Calu3 (cell line): ENCODE measurements at regions not wholly inside any gene's neighbourhood (a gene's known extent, or its start where the extent isn't known, plus 50 kb on each side); places are given as distances from the start of the nearest gene placed in this dataset.

Experiments
- BruUV-seq: library from RNA; stranded (reverse); fragments of 400-500 nt; replicated peaks from 2 replicates; lab custom pipeline; 2021; lab: Mats Ljungman, UMichigan
- CTCF ChIA-PET: fragments of 300-600 bp; sonication (Branson Sonifier 250); formaldehyde crosslinking; loops from one replicate; lab custom pipeline; 2022; ENCODE audit warnings: antibody characterized with exemption; lab: Charles Lee
- DNase-seq: peaks from one replicate; pipeline ENCODE4 v3.0.0; 2022
- H3K27ac Mint-ChIP-seq: one replicate; pipeline ENCODE4 v1.8.0; 2022; ENCODE audit warnings: mixed read lengths; ENCODE audit not compliant: unreplicated experiment
- H3K27me3 Mint-ChIP-seq: one replicate; pipeline ENCODE4 v1.8.0; 2022; ENCODE audit warnings: mixed read lengths; ENCODE audit not compliant: unreplicated experiment
- H3K36me3 Mint-ChIP-seq: one replicate; pipeline ENCODE4 v1.8.0; 2022; ENCODE audit warnings: mild to moderate bottlenecking, moderate library complexity, mixed read lengths; ENCODE audit not compliant: insufficient read depth, unreplicated experiment
- H3K4me1 Mint-ChIP-seq: one replicate; pipeline ENCODE4 v1.8.0; 2022; ENCODE audit warnings: mild to moderate bottlenecking, low read depth, mixed read lengths; ENCODE audit not compliant: unreplicated experiment
- H3K4me3 Mint-ChIP-seq: one replicate; pipeline ENCODE4 v1.8.0; 2022; ENCODE audit warnings: mild to moderate bottlenecking, low read depth, moderate library complexity, mixed read lengths; ENCODE audit not compliant: unreplicated experiment
- H3K9me3 Mint-ChIP-seq: one replicate; pipeline ENCODE4 v1.8.0; 2022; ENCODE audit warnings: low read depth, mixed read lengths; ENCODE audit not compliant: unreplicated experiment
- CTCF ChIP-seq: fragments of 200-600 bp; IDR thresholded peaks from one replicate; pipeline ENCODE4 v1.8.0; 2022; ENCODE audit warnings: antibody characterized with exemption; ENCODE audit not compliant: unreplicated experiment
- intact Hi-C: fragments of 100-400 bp; cut with micrococcal nuclease; formaldehyde crosslinking; loops from one replicate; pipeline ENCODE4 v1.10.0; 2022; ENCODE audit not compliant: unreplicated experiment

GRCh38 chr5:21694567-21694966 lies 1158.6 kb downstream of the CDH12 start:
- H3K9me3 Mint-ChIP-seq = peaks cover 2% of the 10 kb centered on the region
- H3K4me1 Mint-ChIP-seq = no peaks in the 10 kb centered on the region
- CTCF ChIA-PET = no interaction called here
- no peaks in the 10 kb centered on the region for H3K36me3 Mint-ChIP-seq
- no peak overlapping the region for H3K27ac Mint-ChIP-seq
- no peak for DNase-seq
- intact Hi-C loops = no loop called here
- H3K27me3 Mint-ChIP-seq = no peaks in the 10 kb centered on the region
- no TSS peak for BruUV-seq
- no peak for TF ChIP-seq CTCF
- H3K4me3 Mint-ChIP-seq = no peak overlapping the region

GRCh38 chr5:21693591-21693990 lies 1159.6 kb downstream of the CDH12 start:
- no peak for TF ChIP-seq CTCF
- CTCF ChIA-PET = no interaction called here
- BruUV-seq = no TSS peak
- DNase-seq = no peak
- Mint-ChIP-seq H3K4me3 (no peak overlapping the region), H3K27ac (no peak overlapping the region), H3K4me1 (no peaks in the 10 kb centered on the region), H3K9me3 (no peaks in the 10 kb centered on the region), H3K36me3 (no peaks in the 10 kb centered on the region), H3K27me3 (no peaks in the 10 kb centered on the region)
- intact Hi-C loops = no loop called here

GRCh38 chr5:21689587-21689986 lies 1163.6 kb downstream of the CDH12 start:
- no peak overlapping the region for H3K4me3 Mint-ChIP-seq
- no peak for DNase-seq
- TF ChIP-seq CTCF = no peak
- H3K4me1 Mint-ChIP-seq = no peaks in the 10 kb centered on the region
- no peaks in the 10 kb centered on the region for H3K27me3 Mint-ChIP-seq
- H3K27ac Mint-ChIP-seq = no peak overlapping the region
- BruUV-seq = no TSS peak
- no peaks in the 10 kb centered on the region for H3K36me3 Mint-ChIP-seq
- intact Hi-C loops = no loop called here
- no peaks in the 10 kb centered on the region for H3K9me3 Mint-ChIP-seq
- CTCF ChIA-PET = no interaction called here

GRCh38 chr5:21688655-21689054 lies 1164.5 kb downstream of the CDH12 start:
- no peak overlapping the region for H3K27ac Mint-ChIP-seq
- no peaks in the 10 kb centered on the region for H3K9me3 Mint-ChIP-seq
- H3K4me3 Mint-ChIP-seq = no peak overlapping the region
- intact Hi-C loops = no loop called here
- no peak for DNase-seq
- no peaks in the 10 kb centered on the region for H3K36me3 Mint-ChIP-seq
- no peak for TF ChIP-seq CTCF
- no peaks in the 10 kb centered on the region for H3K4me1 Mint-ChIP-seq
- no TSS peak for BruUV-seq
- H3K27me3 Mint-ChIP-seq = no peaks in the 10 kb centered on the region
- CTCF ChIA-PET = no interaction called here
